ENCODE measurements at regions not wholly inside any gene's neighbourhood (a gene's known extent, or its start where the extent isn't known, plus 50 kb on each side); places are given as distances from the start of the nearest gene placed in this dataset.

- TF ChIP-seq CTCF (IDR thresholded peaks at IDR 0.05; ENCODE audit: low read depth, low read length), result no peak
- TF ChIP-seq MAX (IDR thresholded peaks at IDR 0.05; ENCODE audit: low read depth, low read length), result no peak
Measured at GRCh38 chr11:45481026-45481425, 184.4 kb downstream of the CHST1 start.
